ENCODE measurements at regions not wholly inside any gene's neighbourhood (a gene's known extent, or its start where the extent isn't known, plus 50 kb on each side); places are given as distances from the start of the nearest gene placed in this dataset.
"Not testable (repeated sequence)": the region's sequence is repeated elsewhere in the genome, so short reads cannot be mapped to it uniquely, and the experiment has no call there.

DNA sequence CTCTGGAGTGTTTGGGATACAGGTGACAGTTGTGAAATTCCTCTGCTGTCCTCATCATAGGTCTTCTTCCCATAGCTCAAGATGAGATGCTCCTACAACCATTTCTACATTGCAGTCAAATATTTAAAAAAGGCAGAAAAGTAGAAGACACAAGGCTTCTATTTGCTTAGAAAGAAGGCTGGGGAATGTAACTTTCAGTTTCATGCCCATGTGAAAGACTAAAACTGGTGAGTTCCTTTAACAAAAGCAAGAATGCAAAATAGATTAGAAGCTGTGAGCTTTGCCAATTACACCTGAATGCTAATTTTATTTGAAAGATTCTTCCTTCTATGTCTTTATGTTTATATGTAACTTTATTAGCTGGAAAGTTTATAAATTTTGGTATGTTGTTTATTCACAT, 1682.7 kb downstream of the BRINP3 start:
- Histone ChIP-seq H3K27ac (no peak overlapping the region), H3K4me2 (no peak overlapping the region), H3K9me2 (ENCODE audit: insufficient read depth) (no peaks in the 10 kb centered on the region), H4K20me1 (ENCODE audit: insufficient read depth) (no peaks in the 10 kb centered on the region), H2AFZ (no peak overlapping the region), H3K79me2 (ENCODE audit: low read depth) (no peaks in the 10 kb centered on the region), H3F3A (ENCODE audit: insufficient read depth, low read depth) (no peaks in the 10 kb centered on the region), H3K4me3 (no peak overlapping the region), H3K27me3 (ENCODE audit: insufficient read depth, low read depth) (no peaks in the 10 kb centered on the region), H3K4me1 (replicated peaks; ENCODE audit: insufficient read depth) (no peaks in the 10 kb centered on the region), H3K9me3 (ENCODE audit: insufficient read depth, low read depth) (no peaks in the 10 kb centered on the region), H3K36me3 (ENCODE audit: low read depth) (no peaks in the 10 kb centered on the region)
- TF ChIP-seq, protein P1, sequence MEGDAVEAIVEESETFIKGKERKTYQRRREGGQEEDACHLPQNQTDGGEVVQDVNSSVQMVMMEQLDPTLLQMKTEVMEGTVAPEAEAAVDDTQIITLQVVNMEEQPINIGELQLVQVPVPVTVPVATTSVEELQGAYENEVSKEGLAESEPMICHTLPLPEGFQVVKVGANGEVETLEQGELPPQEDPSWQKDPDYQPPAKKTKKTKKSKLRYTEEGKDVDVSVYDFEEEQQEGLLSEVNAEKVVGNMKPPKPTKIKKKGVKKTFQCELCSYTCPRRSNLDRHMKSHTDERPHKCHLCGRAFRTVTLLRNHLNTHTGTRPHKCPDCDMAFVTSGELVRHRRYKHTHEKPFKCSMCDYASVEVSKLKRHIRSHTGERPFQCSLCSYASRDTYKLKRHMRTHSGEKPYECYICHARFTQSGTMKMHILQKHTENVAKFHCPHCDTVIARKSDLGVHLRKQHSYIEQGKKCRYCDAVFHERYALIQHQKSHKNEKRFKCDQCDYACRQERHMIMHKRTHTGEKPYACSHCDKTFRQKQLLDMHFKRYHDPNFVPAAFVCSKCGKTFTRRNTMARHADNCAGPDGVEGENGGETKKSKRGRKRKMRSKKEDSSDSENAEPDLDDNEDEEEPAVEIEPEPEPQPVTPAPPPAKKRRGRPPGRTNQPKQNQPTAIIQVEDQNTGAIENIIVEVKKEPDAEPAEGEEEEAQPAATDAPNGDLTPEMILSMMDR (conservative IDR thresholded peaks at IDR 0.05) = no peak
- TF ChIP-seq EZH2 (IDR thresholded peaks at IDR 0.05; ENCODE audit: low read depth) = no peak
- intact Hi-C loops (cut with micrococcal nuclease; ENCODE audit: unreplicated experiment) = no loop called here
- POLR2A ChIA-PET (ENCODE audit: unreplicated experiment) = no interaction called here
- CTCF ChIA-PET = no interaction called here
- no peak for DNase-seq
- BruUV-seq (replicated peaks) = no TSS peak

DNA sequence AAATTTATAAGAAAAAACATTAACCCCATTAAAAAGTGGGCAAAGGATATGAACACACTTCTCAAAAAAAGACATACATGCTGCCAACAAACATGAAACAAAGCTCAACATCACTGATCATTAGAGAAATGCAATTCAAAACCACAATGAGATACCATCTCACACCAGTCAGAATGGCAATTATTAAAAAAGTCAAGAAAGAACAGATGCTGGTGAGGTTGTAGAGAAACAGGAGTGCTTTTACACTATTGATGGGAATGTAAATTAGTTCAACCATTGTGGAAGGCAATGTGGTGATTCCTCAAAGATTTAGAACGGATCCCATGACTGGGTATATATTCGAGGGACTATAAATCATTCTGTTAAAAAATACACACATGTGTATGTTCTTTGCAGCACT, 1665.5 kb downstream of the BRINP3 start:
- intact Hi-C loops (cut with micrococcal nuclease; ENCODE audit: unreplicated experiment); H3K36me3 ChIP-seq (ENCODE audit: low read depth); POLR2A ChIA-PET (ENCODE audit: unreplicated experiment): not testable (repeated sequence)

DNA sequence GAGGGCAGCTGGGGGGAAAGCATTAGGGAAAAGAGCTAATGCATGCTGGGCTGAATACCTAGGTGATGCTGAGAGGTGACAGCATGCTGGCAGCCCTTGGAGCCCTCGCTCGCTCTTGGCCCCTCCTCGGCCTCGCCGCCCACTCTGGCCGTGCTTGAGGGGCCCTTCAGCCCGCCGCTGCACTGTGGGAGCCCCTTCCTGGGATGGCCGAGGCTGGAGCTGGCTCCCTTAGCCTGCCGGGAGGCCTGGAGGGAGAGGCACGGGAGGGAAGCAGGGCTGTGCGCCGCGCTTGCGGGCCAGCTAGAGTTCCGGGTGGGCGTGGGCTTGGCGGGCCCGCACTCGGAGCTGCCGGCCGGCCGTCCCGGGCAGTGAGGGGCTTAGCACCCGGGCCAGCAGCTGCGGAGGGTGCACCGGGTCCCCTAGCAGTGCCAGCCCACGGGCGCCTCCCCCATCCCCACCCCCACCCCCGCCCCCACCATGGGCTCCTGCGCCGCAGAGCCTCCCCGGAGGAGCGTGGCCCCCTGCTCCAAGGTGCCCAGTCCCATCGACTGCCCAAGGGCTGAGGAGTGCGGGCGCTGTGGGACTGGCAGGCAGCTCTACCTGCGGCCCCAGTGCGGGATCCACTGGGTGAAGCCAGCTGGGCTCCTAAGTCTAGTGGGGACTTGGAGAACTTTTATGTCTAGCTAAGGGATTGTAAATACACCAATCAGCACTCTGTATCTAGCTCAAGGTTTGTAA, 1664.7 kb downstream of the BRINP3 start:
- H3K27ac ChIP-seq; H3K27me3 ChIP-seq (ENCODE audit: insufficient read depth, low read depth); H4K20me1 ChIP-seq (ENCODE audit: insufficient read depth); DNase-seq; H3K4me2 ChIP-seq; H3K9me3 ChIP-seq (ENCODE audit: insufficient read depth, low read depth); H3K36me3 ChIP-seq (ENCODE audit: low read depth); H3K4me3 ChIP-seq; H3K9me2 ChIP-seq (ENCODE audit: insufficient read depth); BruUV-seq (replicated peaks); intact Hi-C loops (cut with micrococcal nuclease; ENCODE audit: unreplicated experiment); H3F3A ChIP-seq (ENCODE audit: insufficient read depth, low read depth); POLR2A ChIA-PET (ENCODE audit: unreplicated experiment); H2AFZ ChIP-seq; H3K4me1 ChIP-seq (replicated peaks; ENCODE audit: insufficient read depth); H3K79me2 ChIP-seq (ENCODE audit: low read depth); CTCF ChIA-PET: not testable (repeated sequence)

More for the DNA sequence above, 1665.5 kb downstream of the BRINP3 start:
- peak overlapping the region; percentile 31; the same call in 1 of the 2 replicates for H2AFZ ChIP-seq
- H4K20me1 ChIP-seq (ENCODE audit: insufficient read depth); BruUV-seq (replicated peaks); H3K4me1 ChIP-seq (replicated peaks; ENCODE audit: insufficient read depth); DNase-seq; H3K9me2 ChIP-seq (ENCODE audit: insufficient read depth); H3K79me2 ChIP-seq (ENCODE audit: low read depth); H3K4me3 ChIP-seq; H3K27me3 ChIP-seq (ENCODE audit: insufficient read depth, low read depth); H3K9me3 ChIP-seq (ENCODE audit: insufficient read depth, low read depth); CTCF ChIA-PET; H3K27ac ChIP-seq; H3F3A ChIP-seq (ENCODE audit: insufficient read depth, low read depth); H3K4me2 ChIP-seq: not testable (repeated sequence)

DNA sequence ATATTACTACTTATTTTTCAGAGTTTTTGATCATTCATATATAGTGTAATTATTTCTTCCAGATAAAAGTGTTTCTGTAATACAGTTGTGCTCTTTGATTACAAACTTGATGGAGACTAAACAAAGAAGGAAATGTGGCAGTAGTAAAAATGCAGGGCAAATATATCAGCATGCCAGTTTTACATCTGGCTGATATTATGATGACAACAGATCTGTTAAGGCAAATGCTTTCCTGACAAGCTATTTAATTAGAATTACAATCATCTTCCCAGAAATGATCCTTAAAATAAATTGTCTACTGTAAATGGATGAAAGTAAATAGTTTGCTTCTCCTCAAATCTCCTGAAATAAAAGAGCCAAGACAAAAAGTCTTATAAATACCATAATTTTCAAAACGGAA, 1659.8 kb downstream of the BRINP3 start:
- H3F3A ChIP-seq (ENCODE audit: insufficient read depth, low read depth) = no peaks in the 10 kb centered on the region

More for the DNA sequence above, 1659.8 kb downstream of the BRINP3 start:
- Histone ChIP-seq H3K79me2 (ENCODE audit: low read depth) (no peaks in the 10 kb centered on the region), H3K27ac (no peak overlapping the region), H3K9me3 (ENCODE audit: insufficient read depth, low read depth) (no peaks in the 10 kb centered on the region), H3K27me3 (ENCODE audit: insufficient read depth, low read depth) (no peaks in the 10 kb centered on the region), H4K20me1 (ENCODE audit: insufficient read depth) (no peaks in the 10 kb centered on the region), H3K4me2 (no peak overlapping the region), H3K36me3 (ENCODE audit: low read depth) (no peaks in the 10 kb centered on the region), H3K9me2 (ENCODE audit: insufficient read depth) (no peaks in the 10 kb centered on the region), H3K4me3 (no peak overlapping the region), H3K4me1 (replicated peaks; ENCODE audit: insufficient read depth) (no peaks in the 10 kb centered on the region), H2AFZ (no peak overlapping the region)
- POLR2A ChIA-PET (ENCODE audit: unreplicated experiment) = no interaction called here
- DNase-seq = no peak
- CTCF ChIA-PET = no interaction called here
- TF ChIP-seq EZH2 (IDR thresholded peaks at IDR 0.05; ENCODE audit: low read depth) = no peak
- TF ChIP-seq, protein P1 (conservative IDR thresholded peaks at IDR 0.05) = no peak
- no TSS peak for BruUV-seq (replicated peaks)
- intact Hi-C loops (cut with micrococcal nuclease; ENCODE audit: unreplicated experiment) = no loop called here

All from PC-9 (cell line).